ENCODE measurements at regions not wholly inside any gene's neighbourhood (a gene's known extent, or its start where the extent isn't known, plus 50 kb on each side); places are given as distances from the start of the nearest gene placed in this dataset.
"Not testable (repeated sequence)": the region's sequence is repeated elsewhere in the genome, so short reads cannot be mapped to it uniquely, and the experiment has no call there.

DNA sequence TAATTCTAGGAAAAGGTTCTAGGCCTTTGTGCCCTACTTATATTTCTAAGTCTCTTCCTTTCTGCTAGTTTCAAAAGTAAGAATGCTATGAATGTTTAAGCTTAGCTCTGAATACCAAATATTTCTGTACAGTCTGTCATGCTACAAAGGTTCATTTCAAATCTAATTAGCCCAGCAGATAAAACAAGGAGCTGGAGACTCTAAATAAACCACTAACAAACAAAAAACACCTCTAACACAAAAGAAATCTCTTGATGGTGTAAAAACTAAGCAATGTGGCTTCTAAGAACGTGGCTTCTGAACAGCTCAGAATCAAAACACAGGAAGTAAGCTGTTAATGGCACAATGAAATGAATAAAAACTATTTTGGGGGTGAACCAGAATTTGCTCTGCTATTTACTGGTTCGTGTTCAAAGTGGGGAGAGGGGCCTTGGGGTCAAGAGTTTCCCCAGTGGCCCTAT, 198.3 kb downstream of the BCAS1 start:
- DNase-seq = no peak

DNA sequence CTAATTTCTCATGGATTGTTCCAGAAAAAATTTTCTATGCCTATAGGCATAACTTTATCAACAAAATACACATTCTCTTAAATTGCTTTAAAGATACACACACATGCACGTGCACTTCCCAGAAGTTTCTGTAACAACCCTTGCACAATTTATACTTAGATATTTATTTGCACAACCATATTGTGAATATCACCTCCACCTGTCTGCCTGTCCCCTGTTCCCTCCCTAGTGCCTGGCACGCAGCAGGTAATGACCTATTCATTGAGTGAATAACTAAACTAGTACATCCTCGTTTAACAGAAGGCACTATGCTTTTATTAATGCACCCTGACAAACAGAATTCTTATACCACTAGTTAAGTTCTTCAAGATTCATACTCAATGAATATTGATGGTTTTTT, 198.9 kb downstream of the BCAS1 start:
- no peak for DNase-seq

DNA sequence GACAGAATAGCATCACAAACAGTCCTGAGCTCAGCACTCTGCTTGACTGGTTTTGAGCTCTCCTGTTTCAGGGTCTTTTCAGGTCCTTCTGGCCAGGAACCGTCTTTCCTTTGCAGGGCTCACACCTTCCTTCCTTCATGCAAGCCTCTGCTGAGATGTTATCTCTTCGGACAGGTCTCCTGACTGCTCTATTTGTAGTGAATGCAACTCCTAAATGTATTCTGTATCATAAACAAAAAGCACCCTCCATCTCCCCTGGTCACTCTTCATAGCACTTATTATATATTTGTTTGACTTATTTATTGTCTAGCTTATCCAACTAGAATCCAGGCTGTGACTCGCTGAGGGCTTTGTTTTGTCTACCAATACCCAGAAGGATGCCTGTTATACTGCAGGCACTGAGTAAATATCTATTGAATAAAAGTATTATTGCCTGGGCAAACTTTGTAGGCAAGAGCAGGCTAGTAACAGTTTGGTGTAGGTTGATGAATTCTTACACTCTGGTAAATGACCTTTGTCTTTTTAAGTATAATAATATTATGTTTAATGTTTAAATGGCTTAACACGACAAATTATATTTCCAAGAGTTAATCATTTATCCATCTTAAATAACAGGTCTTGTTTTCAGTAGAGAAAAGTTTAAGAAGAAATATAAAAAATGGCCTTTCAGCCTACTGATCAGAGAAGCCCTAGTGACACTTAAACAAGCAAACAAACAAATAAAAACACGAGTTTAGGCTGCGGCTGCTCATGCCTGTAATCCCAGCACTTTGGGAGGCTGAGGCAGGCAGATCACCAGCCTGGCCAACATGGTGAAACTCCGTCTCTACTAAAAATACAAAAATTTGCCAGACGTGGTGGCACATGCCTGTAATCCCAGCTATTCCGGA, 199.7 kb downstream of the BCAS1 start:
- no peak for DNase-seq

DNA sequence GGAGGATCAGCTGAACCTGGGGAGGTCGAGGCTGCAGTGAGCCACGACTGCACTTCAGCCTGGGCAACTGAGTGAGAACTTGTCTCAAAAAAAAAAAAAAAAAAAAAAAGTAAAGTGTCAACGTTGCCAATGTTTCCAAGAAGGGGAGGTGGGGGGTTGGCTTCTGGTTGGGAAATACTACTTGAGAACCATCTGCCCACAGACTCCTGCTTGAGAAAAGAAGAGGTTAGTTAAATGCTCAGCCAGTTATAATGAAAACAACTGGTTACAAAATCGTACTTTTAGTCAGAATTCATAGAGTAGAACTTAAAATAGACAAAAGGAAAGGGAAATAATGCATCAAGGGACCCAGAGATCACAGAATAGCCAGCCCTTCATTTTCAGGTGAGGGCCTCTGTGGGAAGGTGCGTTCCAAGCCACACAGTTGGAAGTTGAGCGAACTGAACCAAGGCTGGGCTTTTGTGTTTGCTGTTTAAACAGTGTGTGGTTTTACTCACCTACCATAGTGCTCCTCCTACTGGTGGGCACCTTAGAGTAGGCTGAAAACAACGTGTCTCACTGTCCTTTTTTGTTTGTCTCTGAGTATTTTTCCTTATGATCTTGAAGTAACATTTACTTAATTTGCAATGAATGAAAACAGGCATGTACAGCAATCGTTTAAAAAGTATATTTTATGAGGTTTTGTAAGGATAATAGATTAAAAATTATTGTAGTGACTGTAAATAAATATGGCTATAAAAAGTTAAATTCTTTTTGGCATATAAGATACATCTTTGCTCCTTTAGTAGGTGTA, 200.7 kb downstream of the BCAS1 start:
- peak; percentile 44 for DNase-seq

DNA sequence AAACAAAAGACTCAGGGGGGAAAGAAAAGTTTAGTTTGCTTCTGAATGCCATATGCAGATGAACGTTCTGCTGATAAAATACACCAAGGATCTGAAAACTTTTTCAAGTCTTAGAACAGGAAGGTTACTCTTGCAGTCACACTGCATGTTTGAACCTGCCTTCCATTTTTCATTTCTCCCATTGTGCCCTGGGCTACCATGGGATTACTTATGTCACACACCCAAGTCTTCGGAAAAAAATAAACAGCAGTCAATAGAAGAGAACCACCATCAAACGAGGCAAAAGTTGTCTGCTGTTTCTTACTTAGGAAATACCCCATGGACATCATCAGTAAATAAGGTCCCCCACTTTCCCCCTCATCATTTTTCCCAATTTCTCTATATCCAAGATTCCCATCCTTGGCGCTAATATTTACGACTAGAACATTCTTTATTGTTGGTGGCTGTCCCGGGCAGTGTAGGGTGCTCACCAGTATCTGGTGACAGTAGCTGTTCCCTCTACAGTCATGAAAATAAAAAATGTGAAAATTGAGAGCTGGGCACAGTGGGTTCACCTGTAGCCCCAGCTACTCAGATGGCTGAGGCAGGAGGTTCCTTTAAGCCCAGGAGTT, 202.5 kb downstream of the BCAS1 start:
- DNase-seq = no peak

DNA sequence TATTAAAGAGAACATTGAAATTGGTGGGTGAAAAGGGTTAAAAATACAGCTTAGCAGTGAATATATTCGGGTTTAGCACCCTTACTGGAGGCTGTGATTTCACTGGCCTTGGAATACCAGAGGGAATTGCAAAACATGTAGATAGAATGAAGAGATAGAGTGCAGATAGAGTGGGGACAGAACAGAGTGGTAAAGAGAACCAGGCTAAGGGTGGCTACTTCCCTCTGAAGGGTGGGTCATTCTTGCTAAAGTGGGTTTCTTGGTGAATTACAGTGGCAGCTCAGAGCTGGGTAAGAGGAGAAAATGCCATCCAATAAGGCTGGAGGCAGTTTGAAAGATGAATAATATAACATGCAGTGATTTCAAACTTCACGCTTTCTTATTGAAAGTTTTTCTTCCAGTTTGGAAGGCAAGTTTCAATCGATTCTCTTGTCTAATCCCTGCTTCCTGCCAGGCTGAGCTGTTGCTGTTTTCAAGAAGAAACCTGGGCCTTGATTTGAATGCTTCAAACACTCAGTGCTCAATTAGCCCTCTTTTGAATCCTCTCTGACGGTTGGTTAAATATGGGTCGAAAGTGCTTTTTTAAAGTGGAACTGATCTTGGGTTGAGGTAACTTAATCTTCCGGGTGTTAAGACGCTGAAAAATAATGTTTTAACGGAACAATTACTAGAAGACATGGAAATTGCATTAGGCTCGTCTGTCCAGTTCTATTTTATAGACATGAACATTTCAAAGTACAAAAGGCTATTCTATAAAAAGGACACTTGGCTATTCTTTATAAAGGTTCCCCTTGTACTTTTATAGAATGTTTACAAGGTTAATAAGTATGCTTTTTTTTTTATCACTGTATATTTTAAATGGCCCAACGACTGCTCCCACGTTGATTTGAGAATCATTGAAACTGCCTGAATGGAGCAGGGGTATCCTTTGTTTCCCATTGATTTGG, 203.3 kb downstream of the BCAS1 start:
- DNase-seq = no peak

GRCh38 chr20:53865901-53866793, 204.2 kb downstream of the BCAS1 start:
- no peak for DNase-seq

GRCh38 chr20:53864765-53865683, 205.4 kb downstream of the BCAS1 start:
- not testable (repeated sequence) for DNase-seq

DNA sequence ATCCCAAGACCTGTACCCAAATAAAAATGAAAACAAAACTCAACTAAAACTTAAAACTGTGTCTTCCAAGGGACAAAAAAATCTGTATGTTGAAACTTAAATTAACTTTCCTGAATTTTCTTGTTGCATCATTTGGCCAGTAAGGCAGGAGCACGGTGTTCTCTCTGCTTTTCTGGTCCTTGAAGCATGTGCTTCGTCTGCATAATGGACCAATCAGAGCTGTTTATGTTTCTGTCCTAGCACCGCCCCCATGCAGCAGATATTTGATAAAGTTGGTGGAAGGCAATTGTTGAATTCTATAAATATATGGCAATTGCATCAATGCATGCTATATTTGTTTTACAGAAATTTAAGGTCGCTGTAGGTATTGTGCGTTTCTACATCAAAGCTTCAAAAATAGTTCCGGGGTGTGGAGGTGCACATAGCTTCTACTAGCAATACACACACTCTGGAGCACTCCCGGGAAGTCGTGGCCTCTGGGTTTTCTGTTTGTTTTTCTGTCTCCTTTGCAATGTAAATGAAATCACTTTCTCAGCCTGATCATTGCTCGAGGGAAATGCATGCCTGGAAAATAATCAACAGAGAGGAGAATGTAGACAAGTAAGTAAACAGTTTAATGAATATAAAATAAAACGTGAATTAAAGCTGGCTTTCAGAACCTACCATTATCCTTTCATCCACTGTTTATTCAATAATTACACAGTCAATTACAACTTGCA, 206.3 kb downstream of the BCAS1 start:
- DNase-seq = not testable (repeated sequence)

GRCh38 chr20:53863535-53863922, 206.9 kb downstream of the BCAS1 start:
- DNase-seq = not testable (repeated sequence)

DNA sequence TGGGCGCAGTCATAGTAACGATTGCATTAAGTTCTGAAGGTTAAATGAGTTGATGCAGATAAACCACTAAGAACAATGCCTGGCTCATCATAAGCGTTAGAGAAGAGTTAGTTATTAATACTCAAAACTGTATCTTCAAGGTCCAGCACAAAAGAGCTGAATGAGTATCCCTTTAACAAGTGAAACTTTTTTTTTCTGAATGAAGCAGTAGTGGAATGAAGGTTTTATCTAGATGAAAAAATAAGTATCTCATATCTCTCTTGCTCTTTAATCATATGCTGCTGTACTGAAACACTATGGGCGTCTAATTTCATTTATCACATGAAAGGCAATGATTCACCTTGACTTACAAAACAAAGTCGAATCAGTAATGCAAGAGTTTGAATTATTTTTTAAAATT, 207.4 kb downstream of the BCAS1 start:
- DNase-seq = not testable (repeated sequence)

DNA sequence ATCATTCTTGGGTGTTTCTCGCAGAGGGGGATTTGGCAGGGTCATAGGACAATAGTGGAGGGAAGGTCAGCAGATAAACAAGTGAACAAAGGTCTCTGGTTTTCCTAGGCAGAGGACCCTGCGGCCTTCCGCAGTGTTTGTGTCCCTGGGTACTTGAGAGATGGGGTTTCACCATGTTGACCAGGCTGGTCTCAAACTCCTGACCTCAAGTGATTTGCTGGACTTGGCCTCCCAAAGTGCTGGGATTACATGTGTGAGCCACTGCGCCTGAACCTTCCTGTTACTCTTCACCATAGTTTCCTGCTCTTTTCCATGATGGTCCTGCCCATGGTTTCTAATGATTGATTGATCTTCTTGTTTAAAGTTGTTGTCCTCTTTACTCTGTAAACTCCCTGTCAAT, 207.9 kb downstream of the BCAS1 start:
- DNase-seq = not testable (repeated sequence)

DNA sequence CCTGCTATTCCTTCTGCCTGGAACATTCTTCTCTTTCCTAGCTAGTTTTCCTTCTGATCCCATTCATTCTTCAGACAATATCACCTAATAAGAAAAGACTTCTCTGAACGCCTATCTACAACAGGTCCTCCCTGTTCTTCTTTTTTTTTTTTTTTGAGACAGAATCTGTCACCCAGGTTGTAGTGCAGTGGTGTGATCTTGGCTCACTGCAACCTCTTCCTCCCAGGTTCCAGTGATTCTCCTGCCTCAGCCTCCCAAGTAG, 208.3 kb downstream of the BCAS1 start:
- DNase-seq = not testable (repeated sequence)

DNA sequence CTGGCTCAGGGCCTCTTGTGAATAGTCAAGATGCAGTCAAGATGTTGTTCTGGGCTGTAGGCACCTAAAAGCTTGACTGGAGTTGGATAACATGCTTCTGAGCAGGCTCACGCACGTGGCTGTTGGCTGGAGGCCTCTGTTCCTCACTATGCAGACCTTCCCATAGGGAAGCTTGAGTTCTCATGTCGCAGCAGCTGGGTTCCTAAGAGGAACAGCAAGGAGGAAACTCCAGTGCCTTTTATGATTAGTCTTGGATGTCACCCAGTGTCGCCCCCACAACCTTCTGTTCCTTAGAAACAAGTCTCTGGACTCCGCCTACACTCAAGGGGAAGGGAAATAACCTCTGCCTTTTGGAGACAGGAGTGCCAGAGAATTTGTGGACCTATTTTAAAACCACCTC, 210.7 kb downstream of the BCAS1 start:
- no peak for DNase-seq

DNA sequence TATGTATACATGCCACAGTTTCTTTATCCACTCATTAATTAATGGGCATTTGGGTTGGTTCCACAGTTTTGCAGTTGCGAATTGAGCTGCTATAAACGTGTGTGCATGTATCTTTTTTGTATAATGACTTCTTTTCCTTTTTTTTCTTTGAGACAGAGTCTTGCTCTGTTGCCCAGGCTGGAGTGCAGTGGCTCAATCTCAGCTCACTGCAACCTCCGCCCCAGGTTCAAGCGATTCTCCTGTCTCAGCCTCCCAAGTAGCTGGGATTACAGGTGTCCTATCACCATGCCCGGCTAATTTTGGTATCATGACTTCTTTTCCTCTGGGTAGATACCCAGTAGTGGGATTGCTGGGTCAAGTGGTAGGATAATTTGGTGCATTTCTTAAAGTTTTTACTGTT, 211.4 kb downstream of the BCAS1 start:
- not testable (repeated sequence) for DNase-seq

- DNase-seq = not testable (repeated sequence)
These were observed 211.9 kb downstream of the BCAS1 start for GRCh38 chr20:53858516-53858915.

- DNase-seq = no peak
These were observed 212.6 kb downstream of the BCAS1 start for GRCh38 chr20:53857723-53858236.

DNA sequence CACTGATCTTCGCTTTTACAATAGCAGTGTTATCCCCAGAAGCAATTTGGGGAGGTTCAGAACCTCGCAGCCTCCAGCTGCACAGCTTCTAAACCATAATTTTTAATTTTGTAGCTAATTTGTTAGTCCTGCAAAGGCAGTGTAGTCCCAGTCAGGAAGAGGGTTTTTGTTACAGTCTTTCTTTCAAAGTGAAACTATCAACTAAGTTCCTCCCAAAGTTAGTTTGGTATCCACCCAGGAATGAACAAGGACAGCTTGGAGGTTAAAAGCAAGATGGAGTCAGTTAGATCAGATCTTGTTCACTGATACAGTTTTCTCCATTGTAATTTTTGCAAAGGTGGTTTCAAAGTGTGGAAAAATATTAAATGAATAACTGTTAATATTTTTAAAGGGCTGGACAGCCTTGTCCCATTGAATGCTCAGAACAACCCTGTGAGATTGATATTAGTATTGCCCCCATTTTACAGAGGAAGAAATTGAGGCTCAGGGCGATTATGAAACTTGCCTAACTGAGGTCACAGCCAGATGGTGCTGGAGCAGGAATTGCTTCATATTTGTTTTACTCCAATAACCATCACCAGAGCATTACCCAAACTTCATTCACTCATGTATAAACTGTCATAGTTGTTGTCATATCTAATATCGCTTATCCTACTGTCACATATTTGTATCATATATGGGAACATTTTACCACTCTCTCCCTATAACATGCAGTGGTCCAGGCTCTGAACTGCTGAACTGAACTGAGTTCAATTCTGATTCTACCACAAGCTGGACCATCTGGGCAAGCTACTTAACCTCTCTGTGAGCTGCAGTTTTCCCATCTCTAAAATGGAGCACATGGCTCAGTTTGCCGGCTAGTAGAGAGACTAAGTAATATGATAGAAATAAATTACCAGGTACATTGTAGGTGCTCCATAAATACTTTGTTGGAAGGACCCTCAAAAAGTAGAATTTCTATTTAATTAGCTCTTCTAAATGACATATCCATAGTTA, 213.8 kb downstream of the BCAS1 start:
- DNase-seq = no peak
